Parathyroid adenoma (tissue), 2 donors: ENCODE measurements at regions not wholly inside any gene's neighbourhood (a gene's known extent, or its start where the extent isn't known, plus 50 kb on each side); places are given as distances from the start of the nearest gene placed in this dataset.
"Not testable (repeated sequence)": the region's sequence is repeated elsewhere in the genome, so short reads cannot be mapped to it uniquely, and the experiment has no call there.

Experiments
- H2AFZ ChIP-seq: fragments of 300-600 bp; sonication (generic); one replicate; pipeline ENCODE4 v1.7.0; 2017; ENCODE audit warnings: antibody characterized with exemption, mild to moderate bottlenecking
- H3K27ac ChIP-seq: fragments of 300-600 bp; sonication (generic); one replicate; pipeline ENCODE4 v1.7.0; 2017
- H3K27me3 ChIP-seq: fragments of 300-600 bp; sonication (generic); one replicate; pipeline ENCODE4 v1.7.0; 2017; ENCODE audit warnings: low read length; ENCODE audit not compliant: control insufficient read depth, insufficient read depth
- H3K36me3 ChIP-seq: fragments of 300-600 bp; sonication (generic); one replicate; pipeline ENCODE4 v1.7.0; 2017; ENCODE audit warnings: low read length; ENCODE audit not compliant: control insufficient read depth, insufficient read depth
- H3K4me1 ChIP-seq: fragments of 300-600 bp; sonication (generic); one replicate; pipeline ENCODE4 v1.7.0; 2017; ENCODE audit warnings: control low read depth
- H3K4me2 ChIP-seq: fragments of 300-600 bp; sonication (generic); one replicate; pipeline ENCODE4 v1.7.0; 2017; ENCODE audit warnings: low read length
- H3K4me3 ChIP-seq: fragments of 300-600 bp; sonication (generic); one replicate; pipeline ENCODE4 v1.7.0; 2017; ENCODE audit warnings: low read depth, low read length
- H3K79me2 ChIP-seq: fragments of 300-600 bp; sonication (generic); one replicate; pipeline ENCODE4 v1.7.0; 2017; ENCODE audit warnings: control low read depth
- H3K9ac ChIP-seq: fragments of 300-600 bp; sonication (generic); one replicate; pipeline ENCODE4 v1.7.0; 2017; ENCODE audit warnings: mild to moderate bottlenecking
- H3K9me3 ChIP-seq: fragments of 300-600 bp; sonication (generic); one replicate; pipeline ENCODE4 v1.7.0; 2017; ENCODE audit warnings: low read length; ENCODE audit not compliant: control insufficient read depth
- TF ChIP-seq, protein P1 (sequence below): fragments of 300-600 bp; sonication (generic); IDR thresholded peaks from one replicate; pipeline ENCODE4 v1.7.0; 2017; ENCODE audit warnings: antibody characterized with exemption, mild to moderate bottlenecking
- donor health status: primary hyperparathyroidism.

DNA sequence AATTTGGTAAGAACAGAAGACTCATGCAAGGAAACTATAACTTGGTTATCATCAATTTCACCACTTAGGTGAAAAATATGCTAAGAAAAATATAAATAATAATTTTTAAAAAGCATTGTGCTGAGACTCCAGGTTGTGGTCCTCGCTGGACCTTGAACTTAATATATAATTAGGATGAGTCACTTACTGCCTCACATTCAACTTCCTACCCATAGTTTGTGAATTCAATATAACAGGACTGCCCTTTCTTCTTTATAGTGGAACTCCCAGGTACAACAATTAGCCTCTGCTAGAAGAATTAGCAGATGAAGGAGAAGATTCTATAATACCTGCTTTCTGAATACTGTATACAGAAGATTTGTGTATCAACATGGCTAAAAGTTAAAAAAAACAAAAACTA is 149.1 kb upstream of the SPRED1 start:
- H3K9ac ChIP-seq = no peak overlapping the region
- TF ChIP-seq, protein P1, sequence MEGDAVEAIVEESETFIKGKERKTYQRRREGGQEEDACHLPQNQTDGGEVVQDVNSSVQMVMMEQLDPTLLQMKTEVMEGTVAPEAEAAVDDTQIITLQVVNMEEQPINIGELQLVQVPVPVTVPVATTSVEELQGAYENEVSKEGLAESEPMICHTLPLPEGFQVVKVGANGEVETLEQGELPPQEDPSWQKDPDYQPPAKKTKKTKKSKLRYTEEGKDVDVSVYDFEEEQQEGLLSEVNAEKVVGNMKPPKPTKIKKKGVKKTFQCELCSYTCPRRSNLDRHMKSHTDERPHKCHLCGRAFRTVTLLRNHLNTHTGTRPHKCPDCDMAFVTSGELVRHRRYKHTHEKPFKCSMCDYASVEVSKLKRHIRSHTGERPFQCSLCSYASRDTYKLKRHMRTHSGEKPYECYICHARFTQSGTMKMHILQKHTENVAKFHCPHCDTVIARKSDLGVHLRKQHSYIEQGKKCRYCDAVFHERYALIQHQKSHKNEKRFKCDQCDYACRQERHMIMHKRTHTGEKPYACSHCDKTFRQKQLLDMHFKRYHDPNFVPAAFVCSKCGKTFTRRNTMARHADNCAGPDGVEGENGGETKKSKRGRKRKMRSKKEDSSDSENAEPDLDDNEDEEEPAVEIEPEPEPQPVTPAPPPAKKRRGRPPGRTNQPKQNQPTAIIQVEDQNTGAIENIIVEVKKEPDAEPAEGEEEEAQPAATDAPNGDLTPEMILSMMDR = no peak
- no peak overlapping the region for H3K27ac ChIP-seq
- H3K4me2 ChIP-seq = no peak overlapping the region
- no peaks in the 10 kb centered on the region for H3K9me3 ChIP-seq
- H2AFZ ChIP-seq = no peak overlapping the region
- no peaks in the 10 kb centered on the region for H3K4me1 ChIP-seq
- no peaks in the 10 kb centered on the region for H3K79me2 ChIP-seq
- H3K27me3 ChIP-seq = no peaks in the 10 kb centered on the region
- H3K36me3 ChIP-seq = no peaks in the 10 kb centered on the region
- H3K4me3 ChIP-seq = no peak overlapping the region

DNA sequence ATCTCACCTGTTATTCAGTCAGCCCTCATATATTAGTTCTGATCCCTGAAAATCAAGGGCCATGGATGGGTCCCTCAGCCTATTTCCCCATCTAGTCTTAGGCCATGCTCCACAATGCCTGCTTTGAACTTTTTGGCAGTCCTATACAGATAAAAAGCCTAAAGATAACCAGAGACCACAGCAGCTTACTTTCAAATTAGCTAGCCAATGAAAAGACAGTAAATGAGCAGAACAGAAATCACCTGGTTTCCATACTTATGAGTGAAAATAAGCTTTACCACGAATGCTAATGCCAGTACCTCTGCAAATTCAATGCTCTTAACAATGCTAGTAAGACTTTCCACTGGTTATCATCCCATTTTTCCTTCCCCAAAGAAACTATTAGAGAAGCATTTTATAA is 141.6 kb upstream of the SPRED1 start:
- TF ChIP-seq, protein P1 = no peak
- H3K27ac ChIP-seq = no peak overlapping the region
- H3K4me3 ChIP-seq = no peak overlapping the region
- H3K4me1 ChIP-seq = no peaks in the 10 kb centered on the region
- H3K27me3 ChIP-seq = no peaks in the 10 kb centered on the region
- H3K9me3 ChIP-seq = no peaks in the 10 kb centered on the region
- H3K4me2 ChIP-seq = no peak overlapping the region
- no peak overlapping the region for H2AFZ ChIP-seq
- H3K79me2 ChIP-seq = no peaks in the 10 kb centered on the region
- no peaks in the 10 kb centered on the region for H3K36me3 ChIP-seq
- H3K9ac ChIP-seq = no peak overlapping the region

DNA sequence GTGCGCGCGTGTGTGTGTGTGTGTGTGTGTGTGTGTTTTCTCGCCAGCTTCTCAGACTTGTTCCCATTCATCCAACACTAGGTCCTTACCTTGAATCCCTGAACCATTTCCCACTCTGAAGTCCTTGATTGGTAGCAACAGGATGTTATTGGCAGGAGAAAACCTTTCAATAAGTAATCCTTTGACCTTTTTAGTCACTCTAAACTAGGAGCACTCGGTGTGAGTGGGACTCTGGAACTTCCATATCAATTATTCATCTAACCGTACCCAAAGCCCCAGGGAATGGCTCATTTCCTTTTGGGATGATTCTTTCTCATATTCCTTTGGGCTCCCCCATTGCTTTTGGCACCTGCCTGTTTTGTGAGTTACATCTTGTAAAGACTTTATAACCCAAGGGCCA is 140.2 kb upstream of the SPRED1 start:
- H3K36me3 ChIP-seq = no peaks in the 10 kb centered on the region
- H3K4me3 ChIP-seq = no peak overlapping the region
- no peaks in the 10 kb centered on the region for H3K27me3 ChIP-seq
- H3K27ac ChIP-seq = no peak overlapping the region
- no peak overlapping the region for H3K4me2 ChIP-seq
- H2AFZ ChIP-seq = no peak overlapping the region
- H3K4me1 ChIP-seq = no peaks in the 10 kb centered on the region
- no peak overlapping the region for H3K9ac ChIP-seq
- H3K9me3 ChIP-seq = no peaks in the 10 kb centered on the region
- TF ChIP-seq, protein P1 = no peak
- no peaks in the 10 kb centered on the region for H3K79me2 ChIP-seq

DNA sequence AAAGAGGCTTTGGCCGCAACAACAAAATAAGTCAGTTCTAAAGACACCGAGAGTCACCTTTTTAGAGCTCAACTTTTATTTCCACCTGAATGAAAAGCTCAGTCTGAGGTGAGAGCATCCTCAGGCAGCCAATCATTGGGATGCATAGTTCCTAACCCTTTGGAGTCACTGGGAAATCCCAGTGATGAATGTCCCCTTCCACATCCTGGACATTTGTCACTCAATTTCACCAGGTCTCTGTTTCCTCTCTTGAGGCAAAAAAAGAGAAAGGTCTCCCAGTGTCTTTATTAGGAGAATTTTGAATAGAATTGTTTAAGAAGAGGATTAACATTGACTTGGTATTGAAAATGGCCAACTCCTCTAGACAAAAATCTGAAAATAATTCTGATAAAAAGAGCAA is 137.5 kb upstream of the SPRED1 start:
- H3K9me3 ChIP-seq = no peaks in the 10 kb centered on the region
- no peak overlapping the region for H3K9ac ChIP-seq
- no peaks in the 10 kb centered on the region for H3K79me2 ChIP-seq
- H3K27me3 ChIP-seq = no peaks in the 10 kb centered on the region
- H3K36me3 ChIP-seq = no peaks in the 10 kb centered on the region
- no peaks in the 10 kb centered on the region for H3K4me1 ChIP-seq
- TF ChIP-seq, protein P1 = no peak
- H3K4me3 ChIP-seq = no peak overlapping the region
- H2AFZ ChIP-seq = no peak overlapping the region
- H3K27ac ChIP-seq = no peak overlapping the region
- no peak overlapping the region for H3K4me2 ChIP-seq

DNA sequence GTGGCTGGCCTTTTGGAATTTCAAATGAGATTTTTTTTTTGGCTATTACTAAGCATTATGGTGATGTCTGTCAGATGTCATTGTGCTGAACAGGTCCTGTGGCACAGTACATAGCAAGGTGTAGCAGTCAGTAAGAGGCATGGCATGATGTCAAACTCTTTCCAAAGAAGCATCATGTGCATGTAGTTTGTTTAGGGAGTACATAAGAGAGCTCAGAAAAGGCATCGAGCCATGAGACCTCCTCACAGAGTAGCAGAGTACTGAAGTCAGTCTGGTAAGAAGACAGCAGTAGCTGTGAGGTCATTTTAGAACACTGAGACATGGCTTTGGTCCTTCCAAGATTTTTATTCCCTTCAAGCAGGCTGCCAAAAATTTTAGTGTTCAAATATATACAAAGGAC is 134.9 kb upstream of the SPRED1 start:
- no peak overlapping the region for H2AFZ ChIP-seq
- no peak overlapping the region for H3K27ac ChIP-seq
- TF ChIP-seq, protein P1 = no peak
- no peaks in the 10 kb centered on the region for H3K4me1 ChIP-seq
- H3K9ac ChIP-seq = no peak overlapping the region
- no peaks in the 10 kb centered on the region for H3K27me3 ChIP-seq
- no peak overlapping the region for H3K4me2 ChIP-seq
- no peaks in the 10 kb centered on the region for H3K79me2 ChIP-seq
- no peaks in the 10 kb centered on the region for H3K36me3 ChIP-seq
- H3K4me3 ChIP-seq = no peak overlapping the region
- no peaks in the 10 kb centered on the region for H3K9me3 ChIP-seq

DNA sequence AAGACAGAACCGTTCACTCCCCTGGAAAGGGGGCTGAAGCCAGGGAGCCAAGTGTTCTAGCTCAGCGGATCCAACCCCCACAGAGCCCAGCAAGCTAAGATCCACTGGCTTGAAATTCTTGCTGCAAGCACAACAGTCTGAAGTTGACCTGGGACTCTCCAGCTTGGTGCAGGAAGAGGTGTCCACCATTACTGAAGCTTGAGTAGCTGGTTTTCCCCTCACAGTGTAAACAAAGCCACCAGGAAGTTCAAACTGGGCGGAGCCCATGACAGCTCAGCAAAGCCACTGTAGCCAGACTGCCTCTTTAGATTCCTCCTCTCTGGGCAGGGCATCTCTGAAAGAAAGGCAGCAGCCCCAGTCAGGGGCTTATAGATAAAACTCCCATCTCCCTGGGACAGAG is 132.8 kb upstream of the SPRED1 start:
- not testable (repeated sequence) for H3K4me3 ChIP-seq, H3K27ac ChIP-seq, H3K36me3 ChIP-seq, H3K4me2 ChIP-seq, H3K9ac ChIP-seq, H3K79me2 ChIP-seq, H3K4me1 ChIP-seq, H2AFZ ChIP-seq, H3K9me3 ChIP-seq, H3K27me3 ChIP-seq
